ENCODE measurements at regions not wholly inside any gene's neighbourhood (a gene's known extent, or its start where the extent isn't known, plus 50 kb on each side); places are given as distances from the start of the nearest gene placed in this dataset.

- TF ChIP-seq POLR2A (IDR thresholded peaks at IDR 0.05), result no peak
- TF ChIP-seq, protein P1, sequence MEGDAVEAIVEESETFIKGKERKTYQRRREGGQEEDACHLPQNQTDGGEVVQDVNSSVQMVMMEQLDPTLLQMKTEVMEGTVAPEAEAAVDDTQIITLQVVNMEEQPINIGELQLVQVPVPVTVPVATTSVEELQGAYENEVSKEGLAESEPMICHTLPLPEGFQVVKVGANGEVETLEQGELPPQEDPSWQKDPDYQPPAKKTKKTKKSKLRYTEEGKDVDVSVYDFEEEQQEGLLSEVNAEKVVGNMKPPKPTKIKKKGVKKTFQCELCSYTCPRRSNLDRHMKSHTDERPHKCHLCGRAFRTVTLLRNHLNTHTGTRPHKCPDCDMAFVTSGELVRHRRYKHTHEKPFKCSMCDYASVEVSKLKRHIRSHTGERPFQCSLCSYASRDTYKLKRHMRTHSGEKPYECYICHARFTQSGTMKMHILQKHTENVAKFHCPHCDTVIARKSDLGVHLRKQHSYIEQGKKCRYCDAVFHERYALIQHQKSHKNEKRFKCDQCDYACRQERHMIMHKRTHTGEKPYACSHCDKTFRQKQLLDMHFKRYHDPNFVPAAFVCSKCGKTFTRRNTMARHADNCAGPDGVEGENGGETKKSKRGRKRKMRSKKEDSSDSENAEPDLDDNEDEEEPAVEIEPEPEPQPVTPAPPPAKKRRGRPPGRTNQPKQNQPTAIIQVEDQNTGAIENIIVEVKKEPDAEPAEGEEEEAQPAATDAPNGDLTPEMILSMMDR (IDR thresholded peaks at IDR 0.05), result no peak
These were observed 354.0 kb upstream of the EEF2KMT start for GRCh38 chr16:5451641-5452040.
